Sigmoid colon (tissue), 4 donors: ENCODE measurements at regions not wholly inside any gene's neighbourhood (a gene's known extent, or its start where the extent isn't known, plus 50 kb on each side); places are given as distances from the start of the nearest gene placed in this dataset.

Source experiments
- EP300 ChIP-seq, 4 donors: sonication (generic); formaldehyde crosslinking; IDR thresholded peaks; one replicate each; pipeline ENCODE4 v1.6.1; 2017; ENCODE audit warnings: antibody characterized with exemption in 4 of 4
- POLR2AphosphoS5 ChIP-seq, 4 donors: sonication (generic); formaldehyde crosslinking; IDR thresholded peaks; one replicate each; pipeline ENCODE4 v1.6.1; 2017; ENCODE audit warnings: antibody characterized with exemption in 4 of 4
- TF ChIP-seq, protein P1 (sequence below), 4 experiments: fragments of 450-650 bp in 3 of 4; fragments of 200-600 bp in 1 of 4; IDR thresholded peaks; one replicate each; pipeline ENCODE4 v1.5.1; 2016 to 2019; ENCODE audit warnings: antibody characterized with exemption in 4 of 4, mild to moderate bottlenecking in 3 of 4, moderate library complexity in 2 of 4

- TF ChIP-seq, protein P1, sequence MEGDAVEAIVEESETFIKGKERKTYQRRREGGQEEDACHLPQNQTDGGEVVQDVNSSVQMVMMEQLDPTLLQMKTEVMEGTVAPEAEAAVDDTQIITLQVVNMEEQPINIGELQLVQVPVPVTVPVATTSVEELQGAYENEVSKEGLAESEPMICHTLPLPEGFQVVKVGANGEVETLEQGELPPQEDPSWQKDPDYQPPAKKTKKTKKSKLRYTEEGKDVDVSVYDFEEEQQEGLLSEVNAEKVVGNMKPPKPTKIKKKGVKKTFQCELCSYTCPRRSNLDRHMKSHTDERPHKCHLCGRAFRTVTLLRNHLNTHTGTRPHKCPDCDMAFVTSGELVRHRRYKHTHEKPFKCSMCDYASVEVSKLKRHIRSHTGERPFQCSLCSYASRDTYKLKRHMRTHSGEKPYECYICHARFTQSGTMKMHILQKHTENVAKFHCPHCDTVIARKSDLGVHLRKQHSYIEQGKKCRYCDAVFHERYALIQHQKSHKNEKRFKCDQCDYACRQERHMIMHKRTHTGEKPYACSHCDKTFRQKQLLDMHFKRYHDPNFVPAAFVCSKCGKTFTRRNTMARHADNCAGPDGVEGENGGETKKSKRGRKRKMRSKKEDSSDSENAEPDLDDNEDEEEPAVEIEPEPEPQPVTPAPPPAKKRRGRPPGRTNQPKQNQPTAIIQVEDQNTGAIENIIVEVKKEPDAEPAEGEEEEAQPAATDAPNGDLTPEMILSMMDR (IDR thresholded peaks at IDR 0.05): no peak
- TF ChIP-seq POLR2AphosphoS5 (IDR thresholded peaks at IDR 0.05) (no peak), EP300 (IDR thresholded peaks at IDR 0.05) (no peak)
Measured at GRCh38 chr2:21803550-21803949, 679.8 kb downstream of the TDRD15 start.
